DOHH2 (cell line): ENCODE measurements at regions not wholly inside any gene's neighbourhood (a gene's known extent, or its start where the extent isn't known, plus 50 kb on each side); places are given as distances from the start of the nearest gene placed in this dataset.

ENCODE experiments used
- H3F3A ChIP-seq: fragments of 200-600 bp; sonication (generic), shearing (Covaris generic); 2 replicates; pipeline ENCODE4 v1.6.0; 2016; ENCODE audit warnings: antibody characterized with exemption, mild to moderate bottlenecking; ENCODE audit not compliant: control insufficient read depth, insufficient read depth
- H3K27ac ChIP-seq: fragments of 200-600 bp; sonication (generic); 2 replicates; pipeline ENCODE4 v1.5.1; 2014; ENCODE audit warnings: low read depth, mild to moderate bottlenecking, low read length, moderate library complexity
- H3K27me3 ChIP-seq: fragments of 200-600 bp; sonication (generic); 2 replicates; pipeline ENCODE4 v1.6.1; 2014; ENCODE audit warnings: mild to moderate bottlenecking, low read length, mixed read lengths; ENCODE audit not compliant: control insufficient read depth
- H3K36me3 ChIP-seq: fragments of 200-600 bp; sonication (generic); 2 replicates; pipeline ENCODE4 v1.6.1; 2014; ENCODE audit warnings: mild to moderate bottlenecking, low read length, moderate library complexity, mixed read lengths; ENCODE audit not compliant: control insufficient read depth
- H3K4me1 ChIP-seq: fragments of 200-600 bp; sonication (generic); 2 replicates; pipeline ENCODE4 v1.6.1; 2014; ENCODE audit warnings: mild to moderate bottlenecking, low read length, mixed read lengths; ENCODE audit not compliant: control insufficient read depth
- H3K4me2 ChIP-seq: fragments of 200-600 bp; sonication (generic); 2 replicates; pipeline ENCODE4 v1.6.0; 2014; ENCODE audit warnings: mild to moderate bottlenecking, low read length, moderate library complexity
- H3K4me3 ChIP-seq: fragments of 200-600 bp; sonication (generic); 2 replicates; pipeline ENCODE4 v1.5.1; 2014; ENCODE audit warnings: mild to moderate bottlenecking, low read length, mixed read lengths
- H3K79me2 ChIP-seq: fragments of 200-600 bp; sonication (generic); 2 replicates; pipeline ENCODE4 v1.6.1; 2014; ENCODE audit warnings: mild to moderate bottlenecking, low read length, mixed read lengths; ENCODE audit not compliant: control insufficient read depth
- H3K9me2 ChIP-seq: fragments of 200-600 bp; sonication (generic); replicated peaks from 2 replicates; pipeline ENCODE4 v1.6.1; 2014; ENCODE audit warnings: mild to moderate bottlenecking, low read length, mixed read lengths; ENCODE audit not compliant: control insufficient read depth
- H3K9me3 ChIP-seq: fragments of 200-600 bp; sonication (generic); 2 replicates; pipeline ENCODE4 v1.6.1; 2014; ENCODE audit warnings: antibody characterized with exemption, low read length, mixed read lengths; ENCODE audit not compliant: control insufficient read depth, insufficient read depth
- H4K20me1 ChIP-seq: fragments of 200-600 bp; sonication (generic); 2 replicates; pipeline ENCODE4 v1.6.0; 2014; ENCODE audit warnings: low read depth, mild to moderate bottlenecking, antibody characterized with exemption, low read length, moderate library complexity; ENCODE audit not compliant: control insufficient read depth, insufficient read depth
- EZH2phosphoT487 ChIP-seq: fragments of 200-600 bp; sonication (generic); IDR thresholded peaks from 2 replicates; pipeline ENCODE4 v1.6.1; 2017; ENCODE audit warnings: borderline replicate concordance, mild to moderate bottlenecking, antibody characterized with exemption, low read length, moderate library complexity, mixed read lengths
- TF ChIP-seq, protein P1 (sequence below): fragments of 200-600 bp; sonication (generic); IDR thresholded peaks from one replicate; pipeline ENCODE4 v1.5.1; 2014; ENCODE audit warnings: antibody characterized with exemption, mild to moderate bottlenecking, low read depth, low read length; ENCODE audit not compliant: poor library complexity, severe bottlenecking

DNA sequence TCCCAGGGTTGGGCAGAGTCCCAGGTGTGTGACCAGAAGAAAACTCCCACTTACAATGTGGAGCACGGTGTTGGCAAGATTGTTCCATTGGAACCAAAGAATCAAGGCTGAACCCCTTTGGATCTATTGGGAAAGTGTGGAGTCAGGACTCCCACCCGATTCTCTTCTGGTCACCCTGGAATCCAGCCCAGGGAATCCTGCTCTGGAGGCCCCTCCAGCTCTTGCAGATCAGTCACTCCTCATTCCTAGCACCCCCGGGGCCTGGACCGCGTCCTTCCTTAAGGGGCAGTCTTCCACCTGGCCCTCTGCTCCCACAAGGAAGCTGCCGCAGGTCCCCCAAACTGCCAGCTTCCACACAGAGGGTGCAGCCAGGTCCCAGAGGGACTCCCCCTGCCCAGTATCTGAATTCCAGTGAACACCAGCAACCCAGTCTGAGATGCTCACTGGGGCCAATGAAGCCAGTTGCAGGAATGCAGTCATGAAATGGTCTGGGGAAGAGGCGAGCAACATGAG, 170.1 kb downstream of the GADD45G start:
- Histone ChIP-seq H4K20me1 (no peaks in the 10 kb centered on the region), H3K4me2 (no peak overlapping the region), H3K9me2 (no peaks in the 10 kb centered on the region), H3F3A (no peaks in the 10 kb centered on the region), H3K4me3 (no peak overlapping the region), H3K4me1 (no peaks in the 10 kb centered on the region), H3K27ac (no peak overlapping the region), H3K27me3 (no peaks in the 10 kb centered on the region), H3K79me2 (no peaks in the 10 kb centered on the region), H3K36me3 (no peaks in the 10 kb centered on the region), H3K9me3 (no peaks in the 10 kb centered on the region)
- TF ChIP-seq, protein P1, sequence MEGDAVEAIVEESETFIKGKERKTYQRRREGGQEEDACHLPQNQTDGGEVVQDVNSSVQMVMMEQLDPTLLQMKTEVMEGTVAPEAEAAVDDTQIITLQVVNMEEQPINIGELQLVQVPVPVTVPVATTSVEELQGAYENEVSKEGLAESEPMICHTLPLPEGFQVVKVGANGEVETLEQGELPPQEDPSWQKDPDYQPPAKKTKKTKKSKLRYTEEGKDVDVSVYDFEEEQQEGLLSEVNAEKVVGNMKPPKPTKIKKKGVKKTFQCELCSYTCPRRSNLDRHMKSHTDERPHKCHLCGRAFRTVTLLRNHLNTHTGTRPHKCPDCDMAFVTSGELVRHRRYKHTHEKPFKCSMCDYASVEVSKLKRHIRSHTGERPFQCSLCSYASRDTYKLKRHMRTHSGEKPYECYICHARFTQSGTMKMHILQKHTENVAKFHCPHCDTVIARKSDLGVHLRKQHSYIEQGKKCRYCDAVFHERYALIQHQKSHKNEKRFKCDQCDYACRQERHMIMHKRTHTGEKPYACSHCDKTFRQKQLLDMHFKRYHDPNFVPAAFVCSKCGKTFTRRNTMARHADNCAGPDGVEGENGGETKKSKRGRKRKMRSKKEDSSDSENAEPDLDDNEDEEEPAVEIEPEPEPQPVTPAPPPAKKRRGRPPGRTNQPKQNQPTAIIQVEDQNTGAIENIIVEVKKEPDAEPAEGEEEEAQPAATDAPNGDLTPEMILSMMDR, result no peak
- TF ChIP-seq EZH2phosphoT487, result no peak

DNA sequence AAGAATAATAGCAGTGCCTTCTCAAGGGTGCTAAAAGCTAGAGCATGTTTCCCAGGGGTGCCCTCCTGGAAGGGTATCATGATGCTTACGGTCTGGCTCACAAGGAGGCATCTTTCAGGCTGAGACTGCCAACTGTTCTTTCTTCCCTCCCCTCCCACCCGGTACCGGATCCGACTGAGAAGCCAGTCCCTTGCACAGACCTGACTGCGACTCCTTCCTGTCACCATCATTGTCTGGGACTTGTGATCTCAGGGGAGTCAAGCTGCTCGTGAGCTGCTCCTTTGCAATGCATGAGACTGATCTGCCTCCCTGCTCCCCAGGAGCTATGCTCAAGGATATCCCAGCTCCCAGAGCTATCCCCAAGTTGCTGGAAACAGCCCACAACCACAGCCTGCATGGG, 170.8 kb downstream of the GADD45G start:
- Histone ChIP-seq H3K27me3 (no peaks in the 10 kb centered on the region), H3K79me2 (no peaks in the 10 kb centered on the region), H3K9me3 (no peaks in the 10 kb centered on the region), H3K4me2 (no peak overlapping the region), H3F3A (no peaks in the 10 kb centered on the region), H4K20me1 (no peaks in the 10 kb centered on the region), H3K9me2 (no peaks in the 10 kb centered on the region), H3K36me3 (no peaks in the 10 kb centered on the region), H3K4me1 (no peaks in the 10 kb centered on the region), H3K27ac (no peak overlapping the region), H3K4me3 (no peak overlapping the region)
- TF ChIP-seq, protein P1, result no peak
- no peak for TF ChIP-seq EZH2phosphoT487

DNA sequence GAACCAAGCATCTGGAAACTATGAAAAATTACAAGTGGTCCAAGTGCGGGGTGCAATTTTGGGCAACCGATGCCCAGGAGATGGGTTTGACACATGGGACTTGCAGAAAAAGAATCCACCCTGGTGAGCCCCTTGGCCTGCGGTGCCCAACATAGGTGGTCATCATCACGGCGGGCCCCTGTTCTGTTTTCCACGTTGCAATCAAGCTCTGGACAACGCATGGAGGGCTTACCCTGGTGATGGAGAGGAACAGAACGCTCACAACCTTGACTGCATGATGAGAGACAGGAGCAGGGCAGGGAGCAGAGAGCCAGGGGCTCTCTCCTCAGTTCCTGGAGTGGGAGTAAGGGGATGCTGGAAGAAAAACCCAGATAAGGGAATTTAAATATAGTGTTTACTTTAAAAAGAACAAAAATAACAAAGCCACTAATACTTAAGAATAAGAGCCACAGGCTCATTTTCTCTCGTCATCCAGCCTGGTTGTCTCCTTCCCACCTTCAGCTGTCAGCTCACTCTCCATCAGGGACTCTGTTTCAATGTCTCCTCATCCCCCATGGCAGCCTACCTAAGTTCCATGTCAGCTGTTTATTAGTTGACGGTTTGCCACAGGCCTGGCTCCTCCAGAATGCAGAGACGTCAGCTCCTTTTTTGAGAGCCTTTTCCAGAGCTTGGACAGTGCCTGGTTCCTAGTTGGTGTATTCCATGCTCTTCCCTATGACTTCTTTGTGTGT, 172.1 kb downstream of the GADD45G start:
- TF ChIP-seq, protein P1, result no peak
- TF ChIP-seq EZH2phosphoT487, result no peak
- H3K4me2 ChIP-seq, result no peak overlapping the region
- H3K27ac ChIP-seq, result no peak overlapping the region
- H3K9me2 ChIP-seq, result no peaks in the 10 kb centered on the region
- H3K4me3 ChIP-seq, result no peak overlapping the region
- no peaks in the 10 kb centered on the region for H3K79me2 ChIP-seq
- H3K27me3 ChIP-seq, result no peaks in the 10 kb centered on the region
- no peaks in the 10 kb centered on the region for H3K4me1 ChIP-seq
- no peaks in the 10 kb centered on the region for H3K36me3 ChIP-seq
- no peaks in the 10 kb centered on the region for H4K20me1 ChIP-seq
- no peaks in the 10 kb centered on the region for H3F3A ChIP-seq
- H3K9me3 ChIP-seq, result no peaks in the 10 kb centered on the region
